RWPE2 (cell line): ENCODE measurements at regions not wholly inside any gene's neighbourhood (a gene's known extent, or its start where the extent isn't known, plus 50 kb on each side); places are given as distances from the start of the nearest gene placed in this dataset.

Source experiments
- ATAC-seq: fragments of 200-7000 bp; cut with Tn5 transposase; 3 replicates; pipeline ENCODE4 v1.9.1; 2021; ENCODE audit warnings: low read depth
- DNase-seq: peaks from one replicate; pipeline ENCODE4 v3.0.0-alpha.2; 2020; ENCODE audit warnings: low spot score
- H3K27ac ChIP-seq: fragments of 450-650 bp; 2 replicates; pipeline ENCODE4 v1.5.1; 2017; ENCODE audit warnings: mild to moderate bottlenecking; ENCODE audit not compliant: poor library complexity, severe bottlenecking
- H3K27me3 ChIP-seq: fragments of 250-450 bp; sonication (Bioruptor Pico); 2 replicates; pipeline ENCODE4 v1.5.1; 2021; ENCODE audit warnings: mild to moderate bottlenecking, moderate library complexity; ENCODE audit not compliant: insufficient read depth, poor library complexity, severe bottlenecking
- H3K36me3 ChIP-seq: fragments of 250-450 bp; sonication (Bioruptor Pico); 2 replicates; pipeline ENCODE4 v1.5.1; 2020; ENCODE audit warnings: low read depth, mild to moderate bottlenecking, moderate library complexity
- H3K4me1 ChIP-seq: fragments of 250-450 bp; sonication (Bioruptor Pico); 2 replicates; pipeline ENCODE4 v1.5.1; 2021; ENCODE audit warnings: mild to moderate bottlenecking, moderate library complexity; ENCODE audit not compliant: insufficient read depth, poor library complexity, severe bottlenecking
- H3K4me3 ChIP-seq: fragments of 250-450 bp; sonication (Bioruptor Pico); 2 replicates; pipeline ENCODE4 v1.5.1; 2021; ENCODE audit warnings: mild to moderate bottlenecking, moderate library complexity; ENCODE audit not compliant: severe bottlenecking
- H3K9me3 ChIP-seq: fragments of 250-450 bp; sonication (Bioruptor Pico); 2 replicates; pipeline ENCODE4 v1.5.1; 2021; ENCODE audit warnings: mild to moderate bottlenecking, moderate library complexity; ENCODE audit not compliant: severe bottlenecking
- TF ChIP-seq, protein P1 (sequence below): fragments of 450-650 bp; IDR thresholded peaks from one replicate; pipeline ENCODE4 v1.5.1; 2017; ENCODE audit warnings: mild to moderate bottlenecking, moderate library complexity; ENCODE audit not compliant: poor library complexity, severe bottlenecking

DNA sequence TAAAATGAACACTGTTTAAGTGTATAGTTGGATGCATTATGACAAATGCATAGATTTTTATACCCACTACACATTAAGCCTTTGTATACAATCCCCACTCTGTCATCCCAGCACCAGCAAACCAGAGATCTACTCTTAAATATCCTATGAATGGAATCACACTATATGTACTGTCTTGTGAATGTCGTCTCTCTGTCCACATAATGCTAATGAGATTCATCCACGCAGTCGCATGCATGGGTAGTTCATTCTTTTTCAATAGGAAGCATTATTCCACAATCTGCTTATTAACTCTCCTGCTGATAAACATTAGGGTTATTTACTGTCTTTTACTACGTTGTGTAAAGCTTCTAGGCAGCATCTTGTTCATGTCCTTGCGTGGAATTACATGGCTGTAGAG, 892.3 kb downstream of the LTN1 start:
- Histone ChIP-seq H3K9me3 (no peaks in the 10 kb centered on the region), H3K4me1 (no peaks in the 10 kb centered on the region), H3K36me3 (no peaks in the 10 kb centered on the region), H3K27me3 (no peaks in the 10 kb centered on the region), H3K27ac (no peak overlapping the region), H3K4me3 (no peak overlapping the region)
- TF ChIP-seq, protein P1, sequence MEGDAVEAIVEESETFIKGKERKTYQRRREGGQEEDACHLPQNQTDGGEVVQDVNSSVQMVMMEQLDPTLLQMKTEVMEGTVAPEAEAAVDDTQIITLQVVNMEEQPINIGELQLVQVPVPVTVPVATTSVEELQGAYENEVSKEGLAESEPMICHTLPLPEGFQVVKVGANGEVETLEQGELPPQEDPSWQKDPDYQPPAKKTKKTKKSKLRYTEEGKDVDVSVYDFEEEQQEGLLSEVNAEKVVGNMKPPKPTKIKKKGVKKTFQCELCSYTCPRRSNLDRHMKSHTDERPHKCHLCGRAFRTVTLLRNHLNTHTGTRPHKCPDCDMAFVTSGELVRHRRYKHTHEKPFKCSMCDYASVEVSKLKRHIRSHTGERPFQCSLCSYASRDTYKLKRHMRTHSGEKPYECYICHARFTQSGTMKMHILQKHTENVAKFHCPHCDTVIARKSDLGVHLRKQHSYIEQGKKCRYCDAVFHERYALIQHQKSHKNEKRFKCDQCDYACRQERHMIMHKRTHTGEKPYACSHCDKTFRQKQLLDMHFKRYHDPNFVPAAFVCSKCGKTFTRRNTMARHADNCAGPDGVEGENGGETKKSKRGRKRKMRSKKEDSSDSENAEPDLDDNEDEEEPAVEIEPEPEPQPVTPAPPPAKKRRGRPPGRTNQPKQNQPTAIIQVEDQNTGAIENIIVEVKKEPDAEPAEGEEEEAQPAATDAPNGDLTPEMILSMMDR: no peak
- ATAC-seq (no peak), DNase-seq (no peak)

DNA sequence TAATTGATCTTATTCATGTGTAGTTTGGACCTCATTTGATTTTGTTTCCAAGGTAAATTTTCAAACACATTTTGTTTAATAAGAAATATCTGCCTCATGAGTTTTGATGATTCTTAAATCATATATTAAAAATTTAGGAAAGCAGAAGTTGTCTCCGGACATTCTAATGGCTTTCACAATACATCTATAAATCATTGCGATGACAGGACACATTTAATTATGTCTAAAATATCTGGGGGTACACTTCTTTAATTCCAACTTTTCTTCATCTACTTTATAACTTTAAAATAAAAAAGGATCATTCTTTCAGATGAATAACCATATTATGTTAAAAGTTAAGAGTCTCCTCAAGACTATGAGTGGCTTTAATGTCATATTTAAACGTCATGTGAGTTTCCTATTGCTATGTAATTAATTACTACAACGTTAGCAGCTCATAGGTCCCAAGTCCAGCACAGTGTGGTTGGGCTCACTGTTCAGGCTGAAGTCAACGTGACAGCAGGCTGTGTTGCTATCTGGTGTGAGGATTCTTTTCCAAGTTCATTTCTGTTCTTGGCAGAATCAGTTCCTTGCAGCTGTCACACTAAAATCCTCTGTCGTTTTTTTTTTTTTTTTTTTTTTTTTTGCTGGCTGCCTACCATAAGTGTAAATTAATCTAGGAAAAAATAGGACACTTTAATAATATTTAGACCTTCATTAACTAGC, 893.5 kb downstream of the LTN1 start:
- no peaks in the 10 kb centered on the region for H3K27me3 ChIP-seq
- H3K4me1 ChIP-seq: no peaks in the 10 kb centered on the region
- H3K27ac ChIP-seq: no peak overlapping the region
- no peaks in the 10 kb centered on the region for H3K36me3 ChIP-seq
- DNase-seq (no peak), ATAC-seq (no peak)
- H3K9me3 ChIP-seq: no peaks in the 10 kb centered on the region
- no peak overlapping the region for H3K4me3 ChIP-seq
- TF ChIP-seq, protein P1: no peak

DNA sequence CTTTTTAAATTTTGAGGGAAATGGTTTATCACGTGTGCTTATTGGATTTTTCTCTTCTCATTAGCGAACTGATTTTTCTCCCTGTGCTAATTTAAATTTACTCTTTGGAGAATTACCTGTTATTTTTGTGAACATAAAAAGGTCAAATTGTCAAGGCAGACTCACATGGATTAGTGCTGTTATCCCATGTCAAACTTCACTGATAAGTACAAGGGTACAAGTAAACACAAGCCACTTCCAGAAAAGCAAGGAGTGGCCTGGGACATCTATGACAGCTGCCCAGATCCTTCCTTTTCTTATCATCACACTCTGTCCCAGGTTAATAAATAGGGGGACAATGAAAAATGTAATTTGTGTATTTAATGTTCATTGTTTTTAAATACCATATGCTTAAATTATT, 901.2 kb downstream of the LTN1 start:
- no peaks in the 10 kb centered on the region for H3K9me3 ChIP-seq
- H3K27me3 ChIP-seq: no peaks in the 10 kb centered on the region
- DNase-seq: no peak
- TF ChIP-seq, protein P1: no peak
- H3K4me3 ChIP-seq: no peak overlapping the region
- no peaks in the 10 kb centered on the region for H3K4me1 ChIP-seq
- ATAC-seq: no peak
- H3K36me3 ChIP-seq: no peaks in the 10 kb centered on the region
- no peak overlapping the region for H3K27ac ChIP-seq

DNA sequence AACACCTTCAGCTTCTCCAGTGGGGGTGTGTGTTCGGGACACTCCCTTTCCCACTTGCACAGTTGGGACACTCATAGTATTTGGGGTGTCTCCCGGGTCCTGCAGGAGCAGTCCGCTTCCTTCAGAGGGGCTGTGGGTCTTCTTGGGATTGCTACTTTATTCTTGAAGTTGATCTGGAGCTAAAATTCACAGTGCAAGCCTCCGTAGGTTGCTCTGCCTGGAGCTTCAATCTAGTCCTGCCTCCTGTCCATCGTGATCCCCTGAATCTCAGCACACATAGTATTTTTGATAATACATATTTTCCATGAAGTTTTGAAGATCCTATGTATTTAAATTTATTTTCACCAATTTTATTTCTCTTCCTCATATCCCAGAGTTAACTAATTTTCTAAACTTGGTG, 902.1 kb downstream of the LTN1 start:
- Histone ChIP-seq H3K27me3 (no peaks in the 10 kb centered on the region), H3K9me3 (no peaks in the 10 kb centered on the region), H3K27ac (no peak overlapping the region), H3K4me1 (no peaks in the 10 kb centered on the region), H3K36me3 (no peaks in the 10 kb centered on the region), H3K4me3 (no peak overlapping the region)
- ATAC-seq (no peak), DNase-seq (no peak)
- TF ChIP-seq, protein P1: no peak
